GM19372 (cell line): ENCODE measurements at regions not wholly inside any gene's neighbourhood (a gene's known extent, or its start where the extent isn't known, plus 50 kb on each side); places are given as distances from the start of the nearest gene placed in this dataset.
"Not testable (repeated sequence)": the region's sequence is repeated elsewhere in the genome, so short reads cannot be mapped to it uniquely, and the experiment has no call there.

Experiments used
- ATAC-seq: cut with Tn5 transposase; IDR thresholded peaks from one replicate; pipeline ENCODE4 v1.9.1; 2021; ENCODE audit warnings: mild to moderate bottlenecking, low read depth, moderate library complexity; ENCODE audit not compliant: unreplicated experiment

- ATAC-seq: not testable (repeated sequence)
Observed at GRCh38 chr15:30755036-30755687, 129.2 kb downstream of the ARHGAP11B start.

GRCh38 chr15:30760633-30761032, 134.7 kb downstream of the ARHGAP11B start:
- not testable (repeated sequence) for ATAC-seq

- not testable (repeated sequence) for ATAC-seq
Observed at GRCh38 chr15:30761365-30761764, 135.4 kb downstream of the ARHGAP11B start.

GRCh38 chr15:30769390-30770124, 134.2 kb upstream of the FAN1 start:
- ATAC-seq: not testable (repeated sequence)

- no peak for ATAC-seq
Observed at GRCh38 chr15:30770759-30771158, 133.0 kb upstream of the FAN1 start.

GRCh38 chr15:30783019-30783418, 120.7 kb upstream of the FAN1 start:
- ATAC-seq: no peak

- ATAC-seq: no peak
Observed at GRCh38 chr15:30788595-30788994, 115.1 kb upstream of the FAN1 start.

- no peak for ATAC-seq
Observed at GRCh38 chr15:30791239-30792175, 112.2 kb upstream of the FAN1 start.

GRCh38 chr15:30792843-30793242, 110.9 kb upstream of the FAN1 start:
- ATAC-seq: not testable (repeated sequence)

- ATAC-seq: no peak
Observed at GRCh38 chr15:30794388-30794787, 109.3 kb upstream of the FAN1 start.

- ATAC-seq: not testable (repeated sequence)
Observed at GRCh38 chr15:30799565-30799964, 104.2 kb upstream of the FAN1 start.

GRCh38 chr15:30801140-30801895, 102.4 kb upstream of the FAN1 start:
- ATAC-seq: not testable (repeated sequence)

- ATAC-seq: not testable (repeated sequence)
Observed at GRCh38 chr15:30802001-30802400, 101.7 kb upstream of the FAN1 start.

- ATAC-seq: not testable (repeated sequence)
Observed at GRCh38 chr15:30803703-30804102, 100.0 kb upstream of the FAN1 start.

- ATAC-seq: no peak
Observed at GRCh38 chr15:30816430-30816829, 87.3 kb upstream of the FAN1 start.

GRCh38 chr15:30823068-30823813, 80.5 kb upstream of the FAN1 start:
- ATAC-seq: not testable (repeated sequence)

GRCh38 chr15:30824518-30825195, 79.1 kb upstream of the FAN1 start:
- ATAC-seq: no peak

- ATAC-seq: no peak
Observed at GRCh38 chr15:30827625-30828303, 76.0 kb upstream of the FAN1 start.
